HG02759 (cell line): ENCODE measurements at regions not wholly inside any gene's neighbourhood (a gene's known extent, or its start where the extent isn't known, plus 50 kb on each side); places are given as distances from the start of the nearest gene placed in this dataset.

Source experiments
- ATAC-seq: cut with Tn5 transposase; IDR thresholded peaks from one replicate; pipeline ENCODE4 v1.9.1; 2021; ENCODE audit warnings: mild to moderate bottlenecking, moderate library complexity; ENCODE audit not compliant: unreplicated experiment

DNA sequence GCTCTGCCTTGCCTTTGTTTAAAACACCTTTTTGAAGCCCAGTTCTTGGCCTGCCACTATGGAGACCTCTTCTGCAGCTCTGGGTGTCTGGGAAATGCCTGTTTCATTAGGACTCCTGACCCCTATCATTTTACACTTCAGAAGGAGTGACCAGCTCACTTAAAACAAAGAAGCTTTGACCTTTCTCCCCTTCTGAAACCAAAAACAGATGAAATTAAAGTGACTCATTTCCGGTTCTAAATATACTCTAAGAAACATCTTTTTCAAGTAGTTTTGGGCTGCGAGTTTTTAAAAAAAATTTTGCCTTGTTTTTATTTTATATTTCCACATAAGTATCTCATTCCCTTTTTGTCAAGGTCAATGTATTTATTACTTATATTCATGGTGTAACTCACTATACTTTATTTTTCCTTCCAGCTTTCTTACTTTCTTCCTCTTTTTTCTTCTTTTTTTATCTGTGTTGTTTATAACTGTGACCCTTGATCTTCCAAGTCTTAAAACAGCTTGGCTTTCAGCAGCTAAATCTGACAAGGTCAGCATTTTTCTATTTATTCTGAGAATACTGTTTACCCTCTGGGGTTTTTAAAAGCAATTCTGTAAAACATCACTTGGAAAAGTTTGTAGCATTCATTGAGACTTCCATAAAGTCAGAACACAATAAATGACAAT lies 672.9 kb downstream of the NR2F1-AS1 start:
- peak; percentile 64 for ATAC-seq

DNA sequence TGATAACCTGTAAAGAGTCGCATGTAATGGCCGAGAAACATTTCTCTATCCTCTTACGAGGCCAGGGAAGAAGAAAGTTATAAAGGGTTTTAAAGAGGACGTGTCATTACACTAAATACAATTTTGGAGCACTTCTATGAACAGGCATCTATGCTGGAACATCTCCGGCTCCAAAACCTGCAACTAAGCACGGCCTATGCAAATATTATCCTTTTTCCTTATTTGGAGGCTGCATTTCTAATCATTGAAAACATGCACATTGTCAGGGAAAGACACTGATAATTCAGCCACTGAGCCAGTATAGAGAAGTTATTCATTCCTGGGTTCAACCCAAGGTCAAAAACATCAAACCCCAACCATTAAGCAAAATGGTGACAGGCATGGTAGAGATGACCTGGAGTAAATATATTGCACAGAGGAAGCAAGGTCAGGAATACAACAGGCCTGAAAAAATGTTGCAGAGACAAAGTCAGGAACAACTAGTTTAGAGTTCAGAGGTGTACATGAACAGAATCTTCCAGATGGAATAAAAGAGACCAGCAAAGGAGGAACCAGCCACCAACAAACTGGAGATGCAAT lies 674.1 kb downstream of the NR2F1-AS1 start:
- no peak for ATAC-seq

DNA sequence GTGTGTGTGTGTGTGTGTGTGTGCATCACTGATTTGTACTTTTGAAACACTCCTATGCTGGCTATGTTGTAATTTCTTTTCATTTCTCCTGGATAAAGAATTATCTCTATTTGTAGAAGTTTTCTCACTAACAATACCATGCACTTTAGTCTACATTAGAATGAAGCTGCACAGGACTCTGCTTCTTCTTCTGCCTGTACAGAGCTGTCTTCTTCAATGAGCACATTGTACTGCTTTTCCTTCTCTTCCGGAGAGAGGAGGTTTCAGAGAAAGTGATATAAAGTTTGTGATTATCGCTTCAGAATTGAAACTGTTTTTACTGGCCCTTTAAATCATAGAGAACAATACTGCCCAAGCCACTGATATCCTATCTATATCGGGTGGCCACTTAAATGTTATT lies 677.0 kb downstream of the NR2F1-AS1 start:
- no peak for ATAC-seq

DNA sequence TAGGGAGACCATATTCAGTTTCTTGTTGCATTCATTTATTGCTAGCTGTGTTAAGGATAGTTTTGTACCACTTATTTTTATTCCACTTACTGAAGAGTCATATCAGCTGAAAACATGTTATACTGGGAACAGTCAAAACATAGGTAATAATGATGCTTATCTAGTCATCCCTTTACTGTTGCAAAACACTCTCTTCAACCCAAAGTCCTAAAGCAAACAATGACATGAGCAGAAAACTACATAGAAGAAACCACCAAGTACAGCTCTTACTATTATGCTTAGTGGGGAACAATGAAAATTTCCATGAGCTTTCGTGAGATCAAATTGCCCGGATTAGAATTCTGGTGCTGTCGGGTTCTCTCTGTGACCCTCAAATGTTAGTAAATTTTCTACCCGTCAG lies 681.4 kb downstream of the NR2F1-AS1 start:
- no peak for ATAC-seq

DNA sequence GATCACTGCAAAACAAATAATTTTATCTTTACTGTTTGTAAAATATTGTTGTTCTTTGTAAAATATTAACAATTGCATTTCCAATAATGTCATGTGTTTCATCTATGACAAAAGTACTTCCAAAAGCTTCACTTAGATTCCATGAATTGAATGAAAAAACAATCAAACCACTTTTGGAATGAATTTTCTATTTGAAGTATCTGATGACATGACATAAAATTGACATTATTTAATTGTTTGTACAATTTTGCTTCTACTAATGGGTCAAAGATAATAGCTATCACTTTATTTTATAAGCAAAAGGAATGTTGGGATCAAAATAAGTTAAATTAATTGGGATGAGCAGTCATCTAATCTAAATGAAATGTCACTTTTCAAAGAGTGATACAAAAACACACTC lies 684.3 kb downstream of the NR2F1-AS1 start:
- ATAC-seq, result no peak

DNA sequence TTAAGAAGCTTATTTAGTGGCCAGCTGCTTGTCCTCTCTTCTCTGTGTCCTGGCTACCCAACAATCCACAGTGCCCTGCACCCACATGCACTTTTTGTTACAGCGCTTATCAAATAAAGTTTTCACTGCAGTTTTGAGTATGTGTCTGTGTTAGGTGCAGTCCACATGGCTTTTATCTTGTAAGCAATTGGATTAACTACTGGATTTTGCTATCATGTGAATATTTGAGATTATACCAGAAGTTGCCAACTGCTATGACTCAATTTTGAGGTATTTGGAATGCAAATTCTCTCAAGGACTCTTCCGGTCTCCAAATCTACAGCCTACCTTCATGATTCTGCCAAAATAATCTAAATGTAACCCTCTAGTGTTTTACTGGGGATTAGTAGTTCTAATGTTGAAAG lies 690.2 kb downstream of the NR2F1-AS1 start:
- ATAC-seq, result no peak

DNA sequence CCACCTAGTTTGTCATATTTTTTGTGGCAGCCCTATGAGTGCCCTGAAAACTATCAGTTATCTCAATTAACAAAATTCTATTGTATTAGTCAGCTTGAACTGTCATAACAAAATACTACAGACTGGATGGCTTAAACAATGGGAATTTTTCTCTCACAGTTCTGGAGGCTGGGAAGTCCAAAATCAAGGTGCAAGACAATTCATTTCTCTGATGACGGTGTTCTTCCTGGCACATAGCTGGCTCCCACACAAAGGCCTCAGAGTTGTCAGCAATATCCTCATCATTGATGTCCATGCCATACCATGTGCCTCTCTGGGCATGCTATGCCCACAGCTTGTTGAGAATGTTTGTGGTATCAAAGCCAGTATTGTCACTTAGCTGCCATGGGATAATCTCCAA lies 691.9 kb downstream of the NR2F1-AS1 start:
- no peak for ATAC-seq

DNA sequence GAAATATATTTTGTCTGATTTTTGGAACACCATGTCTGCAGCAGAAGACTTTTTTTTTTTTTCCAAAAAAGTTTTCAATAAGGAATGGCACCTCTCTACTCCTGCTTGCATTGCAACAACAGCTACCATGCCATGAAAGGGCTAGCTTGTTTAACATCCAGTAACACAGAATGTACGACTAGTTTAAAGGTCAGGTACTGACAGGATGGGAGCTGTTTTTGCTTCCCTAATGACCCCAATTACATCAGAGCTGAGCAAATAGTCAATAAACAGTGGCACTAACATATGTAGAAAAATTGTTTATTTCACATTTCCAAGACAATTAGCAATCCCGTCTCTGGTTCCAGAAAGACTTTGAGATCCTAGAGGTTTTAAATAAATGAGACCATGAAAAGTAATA lies 693.8 kb downstream of the NR2F1-AS1 start:
- no peak for ATAC-seq

DNA sequence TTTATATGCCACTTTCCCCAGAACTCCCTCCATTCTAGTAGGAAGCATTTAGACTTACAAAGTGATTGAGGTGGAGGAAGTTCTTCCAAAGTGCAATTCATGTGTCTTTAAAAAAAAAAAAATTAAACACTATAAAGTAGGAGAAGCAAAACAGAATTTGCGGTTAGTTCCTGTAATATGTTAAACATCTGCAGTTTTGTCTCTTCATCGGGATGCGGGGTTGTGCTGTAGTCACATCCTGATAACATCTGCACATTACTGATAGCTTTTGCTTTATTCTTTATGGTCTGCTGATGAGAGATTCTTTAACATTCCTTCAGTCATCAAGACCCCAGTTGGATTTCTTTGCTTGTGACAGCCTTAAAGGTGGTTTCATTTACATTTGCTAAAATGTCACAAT lies 694.3 kb downstream of the NR2F1-AS1 start:
- no peak for ATAC-seq

DNA sequence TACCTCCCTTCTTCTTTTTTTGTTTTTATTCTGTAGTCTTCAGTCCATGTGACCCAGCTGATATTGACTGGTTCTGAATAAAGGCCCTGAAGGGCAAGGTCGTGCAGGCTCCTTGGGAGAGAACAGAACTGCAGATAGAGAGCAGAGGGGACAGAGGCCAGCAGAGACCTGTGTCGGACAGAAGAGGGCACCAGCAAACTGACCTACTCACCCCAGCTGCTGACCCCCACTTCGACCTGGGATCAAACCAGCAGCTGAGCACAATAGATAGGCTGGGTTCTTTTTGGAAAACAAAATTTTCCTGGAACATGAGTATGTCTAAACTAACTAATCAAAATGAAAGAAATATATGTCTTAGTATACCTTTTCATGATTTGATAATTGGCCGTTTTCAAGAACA lies 695.1 kb downstream of the NR2F1-AS1 start:
- no peak for ATAC-seq

DNA sequence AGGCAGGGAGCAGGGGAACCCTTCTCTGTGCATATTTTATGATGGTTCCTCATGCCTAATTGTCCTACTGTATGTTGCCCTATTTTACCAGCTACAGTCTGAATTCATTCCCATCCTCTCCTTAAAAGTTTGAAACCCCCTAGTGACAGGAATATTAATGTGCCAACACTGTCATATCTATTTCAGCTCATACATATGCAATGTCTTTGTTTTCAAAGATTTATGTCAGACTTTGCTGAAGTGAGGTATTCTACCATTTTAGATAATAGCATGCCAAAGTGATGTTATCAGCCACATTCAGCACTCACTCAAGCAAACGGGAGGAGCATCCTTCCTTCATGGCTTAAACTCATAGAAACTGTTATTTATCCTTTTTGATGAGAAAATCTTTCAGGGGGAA lies 696.5 kb downstream of the NR2F1-AS1 start:
- no peak for ATAC-seq

DNA sequence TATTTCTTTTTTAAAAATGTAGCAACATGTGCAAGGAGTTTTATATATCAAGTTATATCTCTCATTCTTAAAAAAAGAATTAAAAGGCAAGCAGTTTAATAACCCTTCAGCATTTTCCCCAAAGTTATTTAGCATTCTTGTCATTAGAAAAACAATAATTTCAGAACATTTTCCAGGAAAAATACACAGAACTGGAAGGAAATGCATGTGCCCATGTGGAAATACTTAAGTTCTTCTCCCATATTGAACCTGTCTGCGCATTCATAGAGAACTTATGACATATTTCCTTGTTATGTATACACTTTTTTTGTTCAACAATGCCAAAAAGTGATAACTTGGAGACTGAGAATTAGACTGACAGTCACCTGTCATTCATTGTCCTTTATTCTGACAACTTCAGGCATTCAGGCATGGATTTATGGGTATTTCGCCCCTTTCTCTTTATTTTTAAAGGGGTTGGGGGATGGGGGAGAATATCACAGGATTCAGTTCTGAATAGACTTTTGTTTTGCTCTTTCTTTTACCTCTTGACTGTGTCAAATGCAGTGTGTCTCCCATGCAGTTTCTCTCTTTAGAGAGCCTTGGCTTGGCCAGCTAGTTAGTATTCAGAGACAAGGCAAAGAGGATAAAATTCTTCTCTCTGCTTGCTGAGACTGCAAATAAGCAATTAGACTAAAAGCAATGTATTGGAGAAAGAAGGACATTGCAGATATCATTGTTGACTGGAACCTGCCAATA lies 701.0 kb downstream of the NR2F1-AS1 start:
- ATAC-seq, result no peak

DNA sequence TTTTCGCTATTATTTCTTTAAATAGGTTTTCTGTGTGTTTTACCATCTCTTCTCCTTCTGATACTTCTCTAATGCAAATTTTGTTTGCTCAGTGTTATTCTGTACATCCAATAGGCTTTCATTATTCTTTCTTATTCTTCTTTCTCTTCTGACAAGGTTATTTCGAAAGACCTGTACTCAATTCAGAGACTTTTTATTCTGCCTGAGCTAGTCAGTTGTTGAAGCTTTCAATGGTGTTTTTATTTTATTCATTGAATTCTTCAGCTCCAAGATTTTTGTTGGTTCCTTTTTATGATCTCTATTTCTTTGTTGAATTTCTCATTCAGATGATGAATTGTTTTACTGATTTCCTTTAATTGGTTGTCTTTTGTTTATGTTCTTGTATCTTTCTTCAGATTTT lies 706.2 kb downstream of the NR2F1-AS1 start:
- no peak for ATAC-seq

DNA sequence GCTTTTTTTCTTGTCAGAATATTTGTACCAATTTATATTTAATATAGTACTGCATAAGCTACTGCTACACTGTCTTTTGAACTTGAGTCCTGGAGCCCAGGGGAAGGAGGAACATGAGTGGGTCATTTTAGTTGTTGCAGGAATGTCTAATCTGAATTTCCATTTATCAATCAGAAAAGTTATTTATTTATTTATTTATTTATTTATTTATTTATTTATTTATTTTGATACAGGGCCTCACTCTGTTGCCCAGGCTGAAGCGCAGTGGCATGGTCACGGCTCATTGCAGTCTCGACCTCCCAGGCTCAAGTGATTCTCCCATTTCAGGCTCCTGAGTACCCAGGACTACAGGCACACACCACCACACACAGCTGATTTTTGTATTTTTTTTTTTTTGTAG lies 712.6 kb downstream of the NR2F1-AS1 start:
- ATAC-seq, result no peak

DNA sequence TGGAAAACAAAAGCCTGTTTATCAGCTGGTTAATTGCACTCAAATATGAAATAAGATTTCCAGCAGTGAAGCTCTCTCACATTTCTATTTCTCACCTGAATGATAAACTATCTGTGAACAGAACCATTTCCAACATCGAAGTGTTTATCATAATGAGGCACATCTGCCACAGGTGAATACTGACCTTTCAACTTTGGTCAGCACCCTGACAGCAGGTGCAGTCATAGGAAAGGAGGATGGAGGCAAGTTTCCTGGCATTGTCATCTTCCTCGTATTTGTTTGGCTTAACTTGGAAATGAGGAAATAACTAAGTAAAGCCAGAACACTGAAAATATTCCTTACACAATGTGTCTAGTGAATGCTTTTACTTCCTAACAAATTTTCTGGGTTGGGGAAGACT lies 716.4 kb downstream of the NR2F1-AS1 start:
- ATAC-seq, result no peak

DNA sequence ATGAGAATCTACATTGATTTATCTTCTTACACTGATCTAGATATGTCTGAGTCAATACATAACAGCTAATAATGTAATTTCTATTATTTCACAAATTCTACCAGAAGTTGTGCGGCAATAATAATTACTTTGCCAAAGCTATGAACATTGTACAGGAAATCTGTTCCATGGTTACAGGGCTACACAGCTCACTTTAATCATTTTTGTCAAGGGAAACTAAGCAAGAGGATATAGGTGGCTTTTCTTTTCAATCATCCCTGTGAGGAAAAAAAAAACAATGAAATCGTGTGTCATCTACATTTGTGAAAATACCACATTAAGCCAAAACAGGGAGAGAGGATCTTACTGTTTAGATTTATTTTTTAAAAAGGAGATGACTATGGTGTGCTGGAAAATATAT lies 717.4 kb downstream of the NR2F1-AS1 start:
- ATAC-seq, result no peak

DNA sequence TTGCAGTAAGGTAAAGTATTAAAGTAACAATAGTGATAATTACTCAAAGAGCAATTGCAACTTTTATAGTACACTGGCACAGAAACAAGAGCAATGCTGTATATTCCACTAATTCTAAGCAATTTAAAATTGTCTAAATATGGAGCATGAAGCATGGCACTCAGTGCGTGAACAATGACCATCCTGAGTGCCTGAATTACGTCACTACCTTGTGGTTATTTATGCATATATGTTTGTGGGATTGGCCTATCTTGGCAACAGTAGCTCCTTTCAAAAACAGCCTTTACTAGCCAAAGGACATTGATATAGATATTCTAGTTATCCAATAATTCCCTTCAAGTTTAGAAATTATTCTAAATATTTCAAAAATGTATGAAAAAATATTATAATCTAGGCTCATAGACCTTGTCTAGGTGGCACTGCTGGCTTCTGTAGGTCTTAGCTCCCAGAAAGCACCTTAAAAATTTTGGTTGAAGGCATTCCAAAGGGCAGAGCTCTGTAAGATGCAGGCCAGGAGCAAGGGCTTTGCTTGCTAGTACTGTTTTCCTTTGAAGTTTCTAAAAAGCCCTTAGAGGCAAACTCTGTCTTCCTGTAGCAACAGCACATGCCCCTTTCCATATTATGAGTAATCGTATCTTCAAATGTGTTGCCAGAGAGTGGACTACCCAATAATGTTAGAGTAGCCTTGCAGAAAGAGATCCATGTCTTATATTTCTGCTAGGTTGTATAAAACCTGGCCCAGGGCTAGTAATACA lies 719.3 kb downstream of the NR2F1-AS1 start:
- no peak for ATAC-seq

DNA sequence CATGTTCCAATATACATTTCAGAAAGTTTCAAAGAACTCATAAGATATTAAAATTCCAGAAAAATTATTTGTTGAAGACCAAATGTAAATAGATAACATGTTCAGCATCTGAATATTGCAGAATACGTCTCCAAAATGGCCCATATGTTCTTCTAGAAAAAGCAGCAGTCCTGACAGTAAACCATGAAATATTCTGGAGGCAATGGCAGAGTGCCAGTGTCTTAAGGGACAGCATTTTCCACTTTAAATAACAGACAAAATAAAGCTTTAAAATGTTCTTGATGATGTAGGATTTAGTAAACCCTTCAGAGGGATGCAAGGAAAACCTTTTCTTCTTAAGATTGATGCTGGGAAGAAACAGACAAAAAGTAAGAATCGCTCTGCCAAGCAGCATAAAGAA lies 721.0 kb downstream of the NR2F1-AS1 start:
- ATAC-seq, result no peak

DNA sequence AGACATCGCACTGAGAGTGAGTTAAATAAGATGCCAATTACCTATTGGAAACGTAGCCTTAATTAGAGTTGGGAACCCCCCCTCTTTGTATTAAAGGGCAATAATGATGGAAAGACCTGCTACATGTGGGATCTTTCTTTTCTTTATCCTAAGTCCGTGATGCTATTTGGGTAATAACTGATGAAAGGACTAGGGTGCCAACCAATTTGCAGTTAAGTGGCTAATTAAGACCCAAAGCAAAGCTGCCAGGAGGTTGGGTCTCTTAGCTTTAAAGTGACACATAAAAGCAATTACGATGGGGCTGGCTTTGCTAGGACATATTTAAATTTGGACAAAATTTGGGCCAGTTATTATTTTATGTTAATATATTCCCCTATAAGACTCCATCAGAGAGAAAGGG lies 728.8 kb downstream of the NR2F1-AS1 start:
- no peak for ATAC-seq

DNA sequence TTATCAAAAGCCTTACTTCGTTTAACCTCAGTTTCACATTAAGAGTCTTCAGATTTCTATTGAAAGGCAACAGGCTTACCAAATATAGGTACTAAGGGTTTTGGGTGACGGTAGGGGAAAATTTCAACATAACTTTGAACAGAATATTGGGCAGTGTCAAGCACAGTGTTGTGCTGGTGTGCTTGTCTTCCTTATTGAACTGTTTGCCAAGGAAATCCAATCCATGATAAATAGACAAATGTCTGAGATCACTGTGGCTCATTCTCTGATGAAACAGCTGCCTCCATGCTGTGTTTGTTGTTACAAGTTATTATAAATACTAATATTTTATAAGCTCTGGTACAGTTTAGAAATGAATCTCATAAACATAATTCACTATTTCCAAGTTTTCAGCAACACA lies 730.1 kb downstream of the NR2F1-AS1 start:
- no peak for ATAC-seq

DNA sequence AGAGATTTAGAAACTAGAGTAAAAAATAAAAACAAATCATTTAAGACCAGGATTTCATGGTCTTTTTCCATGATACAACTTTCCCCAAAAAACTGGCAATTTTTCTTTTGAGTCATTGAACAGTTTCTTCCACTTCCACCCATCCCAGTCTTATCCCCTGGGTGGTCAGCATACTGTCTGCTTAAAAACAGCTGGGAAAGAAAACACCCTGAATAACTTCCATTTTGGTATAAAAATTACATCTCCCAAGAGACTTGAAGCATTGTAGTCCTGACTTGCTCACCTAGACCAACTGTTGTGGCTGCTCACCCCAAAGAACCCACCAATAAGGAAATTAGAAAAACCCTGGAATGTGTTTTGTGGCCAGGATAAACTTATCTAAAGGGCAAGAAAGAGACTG lies 731.3 kb downstream of the NR2F1-AS1 start:
- ATAC-seq, result no peak
